ENCODE measurements at regions not wholly inside any gene's neighbourhood (a gene's known extent, or its start where the extent isn't known, plus 50 kb on each side); places are given as distances from the start of the nearest gene placed in this dataset.

GRCh38 chr4:166625018-166625637 is 609.2 kb downstream of the SPOCK3 start:
- no peak for TF ChIP-seq ATF3 (IDR thresholded peaks at IDR 0.05)
- TF ChIP-seq ELF1 (IDR thresholded peaks at IDR 0.05; ENCODE audit: borderline replicate concordance, low read depth), result no peak
- no peak for TF ChIP-seq REST (IDR thresholded peaks at IDR 0.05; ENCODE audit: low read depth)
- no peak for TF ChIP-seq EZH2phosphoT487 (IDR thresholded peaks at IDR 0.05; ENCODE audit: borderline replicate concordance)
- TF ChIP-seq SIN3A (IDR thresholded peaks at IDR 0.05; ENCODE audit: low read depth), result no peak
- no peak for TF ChIP-seq YY1 (IDR thresholded peaks at IDR 0.05; ENCODE audit: extremely low read depth, insufficient replicate concordance, low read depth, low read length)
- TF ChIP-seq POLR2A (IDR thresholded peaks at IDR 0.05; ENCODE audit: borderline replicate concordance, extremely low read depth, insufficient read depth, insufficient read length), result no peak
- ChIA-PET CTCF (no interaction called here), POLR2A (no interaction called here), RAD21 (ENCODE audit: low non-redundant PET in 1 of 2, low total read pairs in 2 of 2, uncharacterized antibody in 2 of 2, unreplicated experiment in 2 of 2) (no interaction called here)
- ATAC-seq (no peak), DNase-seq (ENCODE audit: low read depth, low spot score) (no peak)
- Histone ChIP-seq H3K36me3 (ENCODE audit: control insufficient read depth in 1 of 2, insufficient read depth in 2 of 2, low read length in 2 of 2) (no peaks in the 10 kb centered on the region), H3K79me2 (ENCODE audit: insufficient read depth, low read length) (no peaks in the 10 kb centered on the region), H2AFZ (ENCODE audit: low read depth, low read length, poor library complexity, severe bottlenecking) (no peak overlapping the region), H4K20me1 (ENCODE audit: insufficient read depth) (no peaks in the 10 kb centered on the region), H3K4me1 (ENCODE audit: control insufficient read depth in 1 of 2, insufficient read depth in 2 of 2, low read length in 2 of 2) (no peaks in the 10 kb centered on the region), H3K27ac (ENCODE audit: low read depth, low read length) (no peak overlapping the region), H3K9ac (ENCODE audit: low read length) (no peak overlapping the region), H3K4me2 (ENCODE audit: low read length) (no peak overlapping the region), H3K27me3 (ENCODE audit: insufficient read depth, low read length) (no peaks in the 10 kb centered on the region), H3K9me3 (ENCODE audit: control insufficient read depth in 1 of 2, insufficient read depth in 1 of 2, low read depth in 1 of 2, low read length in 2 of 2) (no peaks in the 10 kb centered on the region), H3K9me2 (ENCODE audit: insufficient read depth) (no peaks in the 10 kb centered on the region), H3K4me3 (replicated peaks in 1 of 2; ENCODE audit: low read depth in 1 of 2, low read length in 2 of 2) (no peak overlapping the region)
- intact Hi-C loops (cut with micrococcal nuclease), result no loop called here
- no TSS peak for BruUV-seq (replicated peaks)

Data from HCT116 (cell line).